Activated naive CD4-positive, alpha-beta T cell (primary cell): ENCODE measurements at regions not wholly inside any gene's neighbourhood (a gene's known extent, or its start where the extent isn't known, plus 50 kb on each side); places are given as distances from the start of the nearest gene placed in this dataset.
"Not testable (repeated sequence)": the region's sequence is repeated elsewhere in the genome, so short reads cannot be mapped to it uniquely, and the experiment has no call there.

ENCODE experiments used
- DNase-seq, 4 experiments: peaks; one replicate each; lab custom pipeline; 2025; lab: John Stamatoyannopoulos, UW

DNA sequence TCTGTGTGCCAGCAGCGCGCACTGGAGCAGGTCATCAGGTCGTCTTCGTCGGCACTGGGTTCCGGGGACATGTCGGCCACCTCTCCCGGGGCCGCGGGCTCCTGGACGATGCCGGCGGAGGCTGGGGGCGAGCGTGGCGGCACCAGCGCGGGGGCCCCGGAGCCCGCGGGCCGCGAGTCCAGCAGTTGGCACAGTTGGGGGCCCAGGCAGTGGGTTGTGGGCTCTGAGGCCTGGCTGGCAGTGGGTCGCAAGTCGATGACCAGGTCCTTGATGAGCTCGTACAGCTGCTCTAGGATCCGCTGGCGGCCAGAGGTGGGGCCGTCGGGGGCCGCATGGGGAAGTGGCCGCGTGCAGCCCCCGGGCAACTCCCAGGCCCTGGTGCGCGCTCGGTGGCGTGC lies 300.5 kb downstream of the CCDC74A start:
- DNase-seq = no peak

DNA sequence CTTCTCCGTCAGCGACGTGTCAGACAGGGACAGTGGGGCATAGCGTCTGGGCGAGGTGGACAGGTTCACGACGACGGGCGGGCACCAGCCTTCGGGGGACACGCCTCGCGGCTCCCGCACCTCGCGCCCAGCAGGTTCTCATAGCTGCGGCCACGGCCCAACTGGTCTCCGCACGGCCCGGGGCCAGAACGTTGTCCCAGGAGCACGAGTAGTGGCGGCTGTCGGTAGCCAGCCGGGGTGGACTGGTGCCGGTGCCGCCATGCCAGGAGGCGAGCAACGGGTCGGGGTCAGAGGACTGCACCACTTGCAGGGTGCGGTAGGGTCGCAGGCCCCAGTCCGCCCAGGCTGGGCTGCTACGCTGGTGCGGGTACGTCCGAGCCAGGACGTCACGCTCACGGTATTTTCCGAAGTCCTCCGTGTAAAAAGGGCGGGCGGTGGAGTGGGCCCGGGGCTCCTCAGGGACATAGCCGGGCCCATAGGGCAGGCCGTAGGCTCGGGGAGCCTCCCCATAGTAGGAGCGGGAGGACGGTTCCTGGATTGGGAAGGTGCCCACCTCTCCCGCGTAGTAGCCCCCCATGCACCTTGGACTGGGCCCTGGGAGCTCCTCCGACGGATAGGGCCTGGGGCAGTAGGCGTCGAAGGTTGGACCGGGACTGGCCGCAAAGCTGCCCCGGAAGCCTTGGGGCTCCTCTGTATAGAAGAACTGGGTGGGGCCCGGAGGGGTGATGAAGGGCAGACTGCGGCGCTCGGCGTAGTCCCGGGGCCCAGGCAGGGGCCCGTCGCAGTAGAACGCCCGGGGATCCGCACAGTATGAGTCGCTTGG lies 301.2 kb downstream of the CCDC74A start:
- DNase-seq = not testable (repeated sequence)

- not testable (repeated sequence) for DNase-seq
These were observed 302.0 kb downstream of the CCDC74A start for GRCh38 chr2:131829456-131830241.

- not testable (repeated sequence) for DNase-seq
These were observed 302.7 kb downstream of the CCDC74A start for GRCh38 chr2:131830242-131830945.

- DNase-seq = not testable (repeated sequence)
These were observed 303.2 kb downstream of the CCDC74A start for GRCh38 chr2:131830946-131831310.

GRCh38 chr2:131831450-131832208 lies 303.9 kb downstream of the CCDC74A start:
- DNase-seq = not testable (repeated sequence)

DNA sequence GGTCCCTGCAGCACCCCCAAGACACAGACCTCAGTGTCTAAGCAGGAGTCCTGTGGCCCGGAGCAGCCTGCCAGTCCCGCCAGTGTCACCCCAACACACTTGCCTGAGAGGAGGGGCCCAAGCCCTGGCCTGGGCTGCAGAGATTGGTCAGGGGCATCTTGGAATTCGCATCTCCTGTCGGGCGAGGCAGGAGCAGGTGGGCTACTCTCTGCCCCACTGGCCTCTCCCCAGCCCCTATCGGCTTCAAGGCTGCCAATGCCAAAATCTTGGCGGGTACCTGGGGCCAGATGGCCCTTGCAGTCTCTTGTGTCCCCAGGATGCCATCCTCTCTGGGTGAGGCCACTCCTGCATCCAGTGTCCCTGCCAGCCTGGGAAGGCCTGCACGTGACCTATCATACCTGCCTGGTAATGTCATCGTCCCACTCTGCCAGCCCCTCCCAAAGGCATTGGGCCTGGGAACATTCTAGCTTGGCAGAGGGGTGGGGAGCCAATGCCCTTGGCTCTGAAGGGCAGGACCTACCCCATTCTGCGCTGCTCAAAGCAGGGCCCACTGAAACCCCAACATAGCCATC lies 304.6 kb downstream of the CCDC74A start:
- DNase-seq = not testable (repeated sequence)

DNA sequence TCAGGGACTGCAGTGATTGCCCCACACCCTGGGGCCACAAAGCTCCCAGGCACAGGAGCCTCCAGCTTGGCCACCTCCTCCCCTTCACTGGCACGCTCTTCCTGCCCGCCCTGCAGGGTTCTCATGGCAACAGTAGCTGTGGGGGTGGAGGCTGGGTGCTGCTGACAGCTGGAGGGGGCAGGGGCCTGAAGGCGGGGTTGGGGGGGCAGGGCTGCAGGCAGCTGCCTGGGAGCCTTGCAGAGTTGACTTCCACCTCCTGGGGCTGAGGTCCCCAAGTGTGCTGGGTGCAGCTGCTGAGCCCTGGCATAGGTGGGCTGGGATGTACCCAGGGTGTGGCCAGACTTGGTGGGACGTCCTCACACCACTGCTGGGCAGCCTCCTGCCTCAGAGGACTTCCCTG lies 305.2 kb downstream of the CCDC74A start:
- DNase-seq = not testable (repeated sequence)

GRCh38 chr2:131833367-131834202 lies 305.9 kb downstream of the CCDC74A start:
- not testable (repeated sequence) for DNase-seq

- DNase-seq = not testable (repeated sequence)
These were observed 306.7 kb downstream of the CCDC74A start for GRCh38 chr2:131834203-131835020.

- DNase-seq = not testable (repeated sequence)
These were observed 307.3 kb downstream of the CCDC74A start for GRCh38 chr2:131835022-131835421.

DNA sequence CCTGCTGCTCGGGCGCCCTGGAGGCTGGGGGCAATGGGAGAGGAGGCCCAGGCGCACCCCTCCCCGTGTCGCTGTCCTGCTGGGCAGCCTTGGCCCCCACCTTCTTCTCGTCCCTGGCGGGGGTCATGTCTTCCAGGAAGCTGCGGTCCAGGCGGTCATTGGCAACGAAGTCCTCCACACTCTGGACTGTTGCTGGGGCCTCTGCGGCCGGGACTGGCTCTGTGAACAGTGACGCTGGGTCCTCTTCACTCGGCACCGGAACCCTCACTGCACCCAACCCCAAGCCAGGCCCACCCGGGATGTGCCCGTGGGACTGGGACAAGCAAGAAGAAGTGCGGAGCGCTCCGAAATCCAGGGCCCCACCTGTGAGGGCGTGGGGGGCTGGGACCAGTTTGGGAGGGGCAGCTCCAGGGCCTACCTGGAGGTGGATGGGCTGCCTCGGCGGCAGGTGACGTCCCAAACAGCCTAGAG lies 308.0 kb downstream of the CCDC74A start:
- DNase-seq = no peak

GRCh38 chr2:131836116-131836515 lies 308.4 kb downstream of the CCDC74A start:
- DNase-seq = not testable (repeated sequence)

- DNase-seq = not testable (repeated sequence)
These were observed 316.4 kb downstream of the CCDC74A start for GRCh38 chr2:131844044-131844443.

DNA sequence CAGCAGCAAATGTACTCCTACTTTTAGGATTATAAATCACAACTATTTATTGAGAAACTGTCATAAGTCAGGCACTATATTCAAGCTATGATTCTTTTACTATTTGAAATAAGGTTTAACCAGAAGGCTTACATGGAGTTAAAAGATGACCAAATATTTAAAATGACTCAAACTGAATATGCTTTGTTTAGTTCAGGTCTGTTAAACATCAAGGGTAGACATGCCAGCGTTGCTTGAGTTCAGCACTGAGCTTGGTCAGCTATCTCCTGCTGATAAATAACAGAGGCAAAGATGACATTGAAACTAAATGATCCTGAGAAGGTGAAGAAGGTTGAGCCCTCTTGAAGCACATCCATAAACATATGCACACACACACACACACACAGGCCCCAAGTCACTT lies 305.6 kb downstream of the ANKRD30BL start:
- DNase-seq = not testable (repeated sequence)

- not testable (repeated sequence) for DNase-seq
These were observed 303.6 kb downstream of the ANKRD30BL start for GRCh38 chr2:131858197-131858596.
